ENCODE measurements at regions not wholly inside any gene's neighbourhood (a gene's known extent, or its start where the extent isn't known, plus 50 kb on each side); places are given as distances from the start of the nearest gene placed in this dataset.

DNA sequence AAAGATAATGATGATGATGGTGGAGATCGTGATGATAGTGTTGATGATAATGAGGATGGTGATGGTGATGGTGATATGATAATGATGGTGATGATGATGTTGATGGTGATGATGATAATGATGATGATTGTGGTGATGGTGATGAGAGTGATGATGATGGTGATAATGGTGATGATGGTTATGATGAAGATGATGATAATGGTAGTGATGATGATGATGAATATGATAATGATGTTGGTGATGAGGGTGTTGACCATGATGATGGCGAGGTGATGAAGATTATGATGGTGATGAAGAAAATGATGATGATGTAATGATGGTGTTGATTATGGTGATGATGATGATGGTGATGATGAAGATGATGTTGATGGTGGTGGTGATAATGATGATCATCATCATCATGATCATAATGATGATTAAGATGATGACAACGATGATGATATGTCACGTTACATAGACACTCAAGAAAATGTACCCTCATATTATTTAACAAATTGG lies 1106.4 kb downstream of the NLGN4X start:
- H3K27me3 ChIP-seq (ENCODE audit: control insufficient read depth, low read length), result no peaks in the 10 kb centered on the region
- no peaks in the 10 kb centered on the region for H3K36me3 ChIP-seq (ENCODE audit: control insufficient read depth, low read length)
- H4K20me1 ChIP-seq (ENCODE audit: control insufficient read depth, insufficient read depth, low read depth, low read length), result no peaks in the 10 kb centered on the region
- no peaks in the 10 kb centered on the region for H3K9me2 ChIP-seq (replicated peaks; ENCODE audit: control insufficient read depth, low read length)
- H3K4me3 ChIP-seq (ENCODE audit: low read length), result no peak overlapping the region
- H3K27ac ChIP-seq (ENCODE audit: low read depth, low read length), result no peak overlapping the region
- H3K79me2 ChIP-seq (ENCODE audit: control insufficient read depth, low read length), result no peaks in the 10 kb centered on the region
- H3K9me3 ChIP-seq (ENCODE audit: control insufficient read depth, insufficient read depth, low read length), result no peaks in the 10 kb centered on the region
- no peaks in the 10 kb centered on the region for H3K4me1 ChIP-seq (ENCODE audit: control insufficient read depth, low read length)
- no peaks in the 10 kb centered on the region for H3F3A ChIP-seq (ENCODE audit: control insufficient read depth, insufficient read depth)
- no peak for TF ChIP-seq EZH2phosphoT487 (IDR thresholded peaks at IDR 0.05; ENCODE audit: borderline replicate concordance, low read length)
- TF ChIP-seq, protein P1, sequence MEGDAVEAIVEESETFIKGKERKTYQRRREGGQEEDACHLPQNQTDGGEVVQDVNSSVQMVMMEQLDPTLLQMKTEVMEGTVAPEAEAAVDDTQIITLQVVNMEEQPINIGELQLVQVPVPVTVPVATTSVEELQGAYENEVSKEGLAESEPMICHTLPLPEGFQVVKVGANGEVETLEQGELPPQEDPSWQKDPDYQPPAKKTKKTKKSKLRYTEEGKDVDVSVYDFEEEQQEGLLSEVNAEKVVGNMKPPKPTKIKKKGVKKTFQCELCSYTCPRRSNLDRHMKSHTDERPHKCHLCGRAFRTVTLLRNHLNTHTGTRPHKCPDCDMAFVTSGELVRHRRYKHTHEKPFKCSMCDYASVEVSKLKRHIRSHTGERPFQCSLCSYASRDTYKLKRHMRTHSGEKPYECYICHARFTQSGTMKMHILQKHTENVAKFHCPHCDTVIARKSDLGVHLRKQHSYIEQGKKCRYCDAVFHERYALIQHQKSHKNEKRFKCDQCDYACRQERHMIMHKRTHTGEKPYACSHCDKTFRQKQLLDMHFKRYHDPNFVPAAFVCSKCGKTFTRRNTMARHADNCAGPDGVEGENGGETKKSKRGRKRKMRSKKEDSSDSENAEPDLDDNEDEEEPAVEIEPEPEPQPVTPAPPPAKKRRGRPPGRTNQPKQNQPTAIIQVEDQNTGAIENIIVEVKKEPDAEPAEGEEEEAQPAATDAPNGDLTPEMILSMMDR (IDR thresholded peaks at IDR 0.05; ENCODE audit: low read depth, low read length, poor library complexity, severe bottlenecking), result no peak
- H3K4me2 ChIP-seq (ENCODE audit: low read length), result no peak overlapping the region

DNA sequence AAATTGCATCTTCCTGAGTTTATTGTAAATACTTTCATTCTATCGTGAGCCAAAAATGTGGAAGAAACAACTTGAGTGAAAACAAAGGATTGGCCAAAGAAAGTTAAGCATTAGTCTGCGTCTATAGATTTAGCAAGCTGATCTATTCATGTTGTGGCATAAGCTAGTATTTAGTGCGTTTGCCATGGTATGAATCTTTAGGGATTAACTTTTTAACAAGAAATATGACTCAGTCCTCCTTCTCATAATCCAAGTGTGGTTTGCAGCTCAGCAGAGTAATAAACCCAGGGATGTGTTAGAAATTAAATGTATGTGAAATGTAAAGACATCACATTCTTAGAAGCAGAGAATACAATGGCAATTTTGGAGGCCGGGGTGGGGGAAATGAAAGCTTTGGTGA lies 1110.9 kb downstream of the NLGN4X start:
- no peak overlapping the region for H3K4me2 ChIP-seq (ENCODE audit: low read length)
- no peaks in the 10 kb centered on the region for H4K20me1 ChIP-seq (ENCODE audit: control insufficient read depth, insufficient read depth, low read depth, low read length)
- no peaks in the 10 kb centered on the region for H3K4me1 ChIP-seq (ENCODE audit: control insufficient read depth, low read length)
- no peaks in the 10 kb centered on the region for H3K27me3 ChIP-seq (ENCODE audit: control insufficient read depth, low read length)
- no peaks in the 10 kb centered on the region for H3K36me3 ChIP-seq (ENCODE audit: control insufficient read depth, low read length)
- no peaks in the 10 kb centered on the region for H3F3A ChIP-seq (ENCODE audit: control insufficient read depth, insufficient read depth)
- TF ChIP-seq EZH2phosphoT487 (IDR thresholded peaks at IDR 0.05; ENCODE audit: borderline replicate concordance, low read length), result no peak
- TF ChIP-seq, protein P1 (IDR thresholded peaks at IDR 0.05; ENCODE audit: low read depth, low read length, poor library complexity, severe bottlenecking), result no peak
- H3K9me2 ChIP-seq (replicated peaks; ENCODE audit: control insufficient read depth, low read length), result no peaks in the 10 kb centered on the region
- no peak overlapping the region for H3K27ac ChIP-seq (ENCODE audit: low read depth, low read length)
- H3K4me3 ChIP-seq (ENCODE audit: low read length), result no peak overlapping the region
- H3K79me2 ChIP-seq (ENCODE audit: control insufficient read depth, low read length), result no peaks in the 10 kb centered on the region
- no peaks in the 10 kb centered on the region for H3K9me3 ChIP-seq (ENCODE audit: control insufficient read depth, insufficient read depth, low read length)

DNA sequence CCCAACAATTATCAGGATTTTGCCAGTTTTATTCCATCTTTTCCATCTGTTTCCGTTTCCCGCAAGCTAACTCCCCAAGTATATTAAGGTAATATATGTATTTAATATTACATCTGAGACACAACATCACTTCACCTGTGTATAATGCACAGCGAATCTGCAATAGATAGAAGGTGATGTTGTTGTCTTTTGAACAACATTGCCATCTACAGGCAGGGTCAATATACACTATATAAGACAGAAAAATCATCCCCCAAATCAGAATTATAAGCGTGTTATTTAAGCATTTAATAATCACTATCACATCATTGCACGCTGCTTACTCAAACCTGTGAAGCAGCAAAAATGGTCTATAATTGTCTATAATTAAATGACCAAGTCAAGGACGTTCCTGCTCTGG lies 1115.5 kb downstream of the NLGN4X start:
- Histone ChIP-seq H3F3A (ENCODE audit: control insufficient read depth, insufficient read depth) (no peaks in the 10 kb centered on the region), H3K79me2 (ENCODE audit: control insufficient read depth, low read length) (no peaks in the 10 kb centered on the region), H3K4me1 (ENCODE audit: control insufficient read depth, low read length) (no peaks in the 10 kb centered on the region), H4K20me1 (ENCODE audit: control insufficient read depth, insufficient read depth, low read depth, low read length) (no peaks in the 10 kb centered on the region), H3K9me3 (ENCODE audit: control insufficient read depth, insufficient read depth, low read length) (no peaks in the 10 kb centered on the region), H3K27ac (ENCODE audit: low read depth, low read length) (no peak overlapping the region), H3K4me3 (ENCODE audit: low read length) (no peak overlapping the region), H3K36me3 (ENCODE audit: control insufficient read depth, low read length) (no peaks in the 10 kb centered on the region), H3K27me3 (ENCODE audit: control insufficient read depth, low read length) (no peaks in the 10 kb centered on the region), H3K9me2 (replicated peaks; ENCODE audit: control insufficient read depth, low read length) (no peaks in the 10 kb centered on the region), H3K4me2 (ENCODE audit: low read length) (no peak overlapping the region)
- TF ChIP-seq EZH2phosphoT487 (IDR thresholded peaks at IDR 0.05; ENCODE audit: borderline replicate concordance, low read length), result no peak
- TF ChIP-seq, protein P1 (IDR thresholded peaks at IDR 0.05; ENCODE audit: low read depth, low read length, poor library complexity, severe bottlenecking), result peak; percentile 25

Measured in DOHH2 (cell line).